H1 (cell line): ENCODE measurements at regions not wholly inside any gene's neighbourhood (a gene's known extent, or its start where the extent isn't known, plus 50 kb on each side); places are given as distances from the start of the nearest gene placed in this dataset.

ENCODE experiments used
- CHD1 ChIP-seq: IDR thresholded peaks from 2 replicates; pipeline ENCODE4 v1.6.1; 2012; ENCODE audit warnings: low read depth, low read length, improper control_type of control experiment
- RXRA ChIP-seq: IDR thresholded peaks from 2 replicates; pipeline ENCODE4 v1.6.1; 2011; ENCODE audit warnings: low read depth, mild to moderate bottlenecking, low read length, moderate library complexity; ENCODE audit not compliant: insufficient read depth
- SP4 ChIP-seq: IDR thresholded peaks from 2 replicates; pipeline ENCODE4 v1.6.1; 2012; ENCODE audit warnings: low read length, inconsistent platforms
- SRF ChIP-seq: IDR thresholded peaks from 2 replicates; pipeline ENCODE4 v1.6.1; 2011; ENCODE audit warnings: mild to moderate bottlenecking, low read depth, low read length, moderate library complexity

- TF ChIP-seq RXRA (no peak), SRF (no peak), SP4 (no peak), CHD1 (no peak)
Measured at GRCh38 chr2:214649440-214650205, 159.9 kb downstream of the BARD1 start (continued).
